Middle frontal gyrus (tissue), 1 donor: ENCODE measurements at regions not wholly inside any gene's neighbourhood (a gene's known extent, or its start where the extent isn't known, plus 50 kb on each side); places are given as distances from the start of the nearest gene placed in this dataset.

Experiments
- DNase-seq: peaks from one replicate; pipeline ENCODE4 v3.0.0-alpha.2; 2015; ENCODE audit warnings: low spot score; ENCODE audit errors: extremely low spot score

DNA sequence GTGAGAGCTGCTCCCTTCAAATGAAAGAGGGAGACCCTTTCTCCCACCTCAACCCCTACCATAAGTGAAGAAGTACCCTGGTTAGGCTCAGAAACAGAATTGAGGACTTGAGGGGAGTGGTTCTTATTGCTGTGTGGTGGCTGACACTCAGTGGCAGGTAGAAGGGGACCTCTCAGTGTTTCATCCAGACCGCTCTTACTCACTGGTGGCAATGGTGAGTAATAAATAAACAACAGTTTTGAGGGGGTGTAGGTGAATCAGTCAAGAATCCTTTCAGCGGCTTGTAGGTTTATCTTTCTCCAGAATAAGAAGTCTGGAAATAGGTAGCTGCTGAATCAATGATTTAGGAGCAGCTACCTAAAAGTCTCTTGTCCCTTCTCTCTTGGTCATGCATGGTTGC is 403.4 kb upstream of the B3GAT1 start:
- no peak for DNase-seq

DNA sequence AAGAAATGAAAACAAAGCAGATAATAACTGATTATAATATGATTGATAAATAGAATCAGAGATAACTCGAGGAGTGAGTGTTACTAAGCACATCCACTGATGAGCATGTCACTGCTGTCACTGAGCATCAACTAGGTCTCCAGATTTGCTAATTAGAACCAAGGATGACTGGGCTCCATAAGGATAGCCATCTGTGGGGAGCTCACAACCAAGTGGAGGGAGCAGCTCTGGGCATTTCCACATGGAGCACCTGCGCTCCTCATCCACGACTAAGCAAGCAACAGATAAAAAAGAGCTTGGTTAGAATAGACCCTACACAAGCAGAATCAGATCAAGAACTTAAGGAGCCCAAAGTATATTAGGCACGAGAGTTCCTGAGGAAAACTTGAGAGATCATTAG is 396.0 kb upstream of the B3GAT1 start:
- no peak for DNase-seq

DNA sequence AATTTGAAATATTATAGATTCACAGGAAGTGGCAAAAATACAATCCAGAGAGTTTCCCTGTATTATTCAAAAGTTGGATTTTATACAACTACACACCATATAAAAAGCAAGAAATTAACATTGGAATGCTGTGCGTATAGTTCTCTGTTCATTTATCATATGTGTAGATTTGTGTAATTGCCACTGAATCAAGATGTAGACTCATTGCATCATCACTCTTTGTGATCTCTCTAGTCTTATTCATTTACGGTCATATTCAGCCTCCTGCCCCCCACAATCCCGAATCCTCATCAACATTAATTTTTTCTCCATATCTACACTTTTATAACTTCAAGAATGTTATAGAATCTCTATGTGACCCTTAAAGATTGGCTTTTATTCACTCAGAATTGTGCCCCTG is 390.6 kb upstream of the B3GAT1 start:
- DNase-seq: no peak

DNA sequence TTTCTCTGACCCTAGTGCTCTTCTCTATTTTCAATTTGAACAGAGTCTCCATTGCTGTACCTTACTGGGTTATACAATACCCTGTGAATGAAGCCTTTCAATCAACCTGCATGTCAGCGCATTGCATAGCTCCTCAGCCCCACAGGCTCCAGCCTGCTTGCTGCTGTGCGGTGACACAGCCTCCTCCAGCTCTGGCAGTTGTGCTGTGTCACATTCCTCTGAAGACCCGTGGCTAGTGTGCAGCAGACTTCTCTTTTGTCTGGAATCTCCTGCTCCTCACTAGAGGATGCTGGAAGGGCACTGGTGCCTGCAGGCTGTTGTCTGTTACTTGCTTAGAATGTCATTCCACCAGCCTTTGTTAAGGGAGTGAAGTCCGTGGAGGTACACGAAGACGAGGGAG is 390.1 kb upstream of the B3GAT1 start:
- DNase-seq: no peak

DNA sequence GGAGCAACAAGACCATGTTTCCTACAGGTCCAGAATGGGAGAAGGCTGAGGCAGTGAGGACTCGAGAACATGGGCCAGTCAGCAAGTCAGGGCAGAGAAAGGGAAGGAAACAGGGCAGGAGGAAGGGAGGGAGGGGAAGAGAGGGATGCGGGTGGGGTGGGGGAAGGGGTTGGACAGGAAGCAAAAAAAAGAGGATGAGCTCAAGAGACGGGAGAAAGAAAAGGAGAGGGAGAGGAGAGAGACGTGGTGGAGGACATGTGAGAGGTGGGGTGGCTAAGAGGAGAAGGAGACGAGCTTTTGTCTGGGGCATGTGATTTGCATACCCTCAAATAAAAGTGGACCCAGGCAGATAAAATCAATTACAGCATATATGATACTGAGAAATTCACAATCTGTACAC is 389.5 kb upstream of the B3GAT1 start:
- no peak for DNase-seq

DNA sequence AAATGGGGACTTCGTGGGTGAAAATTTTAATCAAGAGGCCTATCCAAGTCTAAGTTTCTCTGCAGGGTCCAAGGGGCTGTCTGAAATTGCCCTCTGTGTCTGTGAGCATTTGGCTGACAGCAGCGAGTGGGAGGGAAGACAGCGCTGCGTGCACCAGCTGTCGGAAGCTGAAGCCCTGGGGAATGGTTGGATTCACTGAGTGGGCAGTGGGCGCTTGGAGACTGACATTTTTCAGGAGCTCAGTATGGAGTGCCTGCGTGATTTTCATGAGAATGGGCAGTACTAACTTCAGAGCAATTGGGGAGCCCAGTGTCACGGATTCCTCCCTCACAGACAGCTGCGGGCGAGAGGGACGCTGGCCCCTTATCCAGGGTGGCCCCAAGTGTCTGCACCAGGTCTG is 388.8 kb upstream of the B3GAT1 start:
- DNase-seq: no peak

DNA sequence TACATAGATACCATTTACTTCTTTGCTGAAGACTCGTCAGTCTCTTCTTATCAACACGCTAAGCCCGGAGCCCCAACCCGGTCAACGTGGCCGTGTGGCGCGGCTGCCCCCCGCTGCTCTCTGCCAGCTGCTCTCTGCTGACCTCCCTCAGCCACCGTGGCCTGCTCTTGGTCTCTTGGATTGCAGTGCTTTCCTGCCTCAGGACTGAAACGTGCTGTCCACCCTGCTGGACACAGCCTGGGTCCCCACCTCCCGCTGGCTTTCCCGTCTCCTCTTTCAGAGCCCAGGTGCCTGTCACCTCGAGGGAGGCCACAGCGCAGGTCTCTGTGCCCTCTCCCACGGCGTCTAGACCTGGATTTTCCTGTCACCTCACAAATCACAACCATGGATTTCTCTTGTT is 388.1 kb upstream of the B3GAT1 start:
- DNase-seq: no peak

DNA sequence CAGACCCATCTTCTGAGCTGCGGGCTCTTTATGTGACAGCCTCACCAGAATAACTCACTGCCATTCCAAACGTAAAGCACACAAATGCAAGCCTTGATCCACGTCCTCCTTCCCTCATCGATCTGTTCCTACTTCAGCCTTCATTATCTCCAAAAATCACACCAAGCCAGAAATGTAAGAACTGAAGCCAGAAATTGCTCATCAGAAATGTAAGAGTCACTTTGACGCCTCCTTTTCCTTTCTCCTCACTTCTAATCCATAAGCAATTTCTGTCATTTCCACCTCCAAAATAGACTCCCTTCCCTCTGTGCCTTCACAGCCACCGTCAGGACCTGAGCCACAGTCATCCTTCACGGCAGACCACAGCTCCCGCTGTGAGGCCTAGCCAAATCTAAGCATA is 387.3 kb upstream of the B3GAT1 start:
- no peak for DNase-seq

DNA sequence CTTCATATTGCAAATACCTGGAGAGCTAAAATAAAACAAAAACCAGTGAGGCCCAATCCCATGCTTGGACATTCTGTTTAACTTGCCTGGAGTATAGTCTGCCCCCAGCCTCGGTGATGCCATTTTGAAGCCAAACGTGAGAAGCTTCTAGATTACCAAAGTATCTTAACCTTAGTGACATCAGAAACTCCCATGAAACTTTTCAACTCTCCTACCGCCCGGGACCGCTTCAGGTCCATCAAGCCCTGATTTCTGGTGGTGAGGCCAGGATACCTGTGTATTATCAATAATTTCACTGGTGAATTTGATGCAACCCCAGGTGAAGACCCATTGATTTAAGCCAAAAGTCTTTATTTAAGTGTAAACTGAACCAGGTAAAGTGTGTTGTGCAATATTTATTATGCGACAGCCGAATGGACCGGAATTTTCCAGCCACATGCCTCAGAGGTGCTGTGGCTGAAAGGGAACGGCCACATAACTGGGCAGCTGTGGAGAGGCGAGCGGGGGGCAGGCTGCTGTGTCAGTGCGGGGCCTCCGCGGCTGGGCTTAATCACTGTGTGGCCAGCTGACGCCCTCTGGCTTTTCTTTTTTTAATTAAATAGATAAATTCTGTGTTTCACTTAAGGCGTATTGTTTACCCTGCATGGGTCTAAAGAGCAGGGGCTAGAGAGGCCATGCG is 385.5 kb upstream of the B3GAT1 start:
- no peak for DNase-seq

DNA sequence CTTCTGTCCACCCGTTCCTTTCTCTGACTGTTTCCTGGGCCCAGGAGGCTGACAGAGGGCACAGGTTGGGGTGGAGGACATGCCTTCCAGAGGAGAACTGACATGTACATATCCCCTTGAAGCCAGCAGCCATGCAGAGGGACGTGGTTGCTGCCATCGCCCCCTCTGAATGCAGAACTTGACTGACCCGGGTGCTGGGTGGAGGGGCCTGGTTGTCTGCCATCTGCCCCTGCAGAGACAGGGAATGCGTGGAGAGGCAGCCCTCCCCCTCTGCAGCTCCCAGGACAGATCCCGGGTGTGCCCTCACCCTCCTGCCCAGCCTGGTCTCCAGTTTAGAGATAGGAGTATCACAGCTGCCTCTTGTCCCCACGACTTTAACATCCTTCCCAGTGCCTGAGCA is 383.0 kb upstream of the B3GAT1 start:
- DNase-seq: no peak

DNA sequence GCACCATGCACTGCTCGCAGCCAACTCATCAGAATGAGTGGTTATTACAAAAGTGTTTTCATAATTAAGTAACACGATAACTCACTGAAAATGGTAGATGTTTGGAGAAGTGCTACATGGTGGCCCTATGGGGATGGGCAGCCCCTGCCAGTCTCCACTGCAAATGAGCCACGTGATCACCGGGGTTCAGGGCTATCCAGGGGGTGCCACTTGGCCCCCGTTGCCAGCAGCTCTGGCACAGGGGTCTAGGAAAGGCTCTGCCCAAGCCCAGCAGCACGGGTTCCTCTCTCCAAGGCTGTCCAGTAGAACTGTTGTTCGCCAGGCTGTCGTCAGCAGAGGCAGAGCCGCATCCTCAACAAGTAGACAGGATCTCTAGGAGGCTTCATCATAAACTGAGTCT is 382.1 kb upstream of the B3GAT1 start:
- no peak for DNase-seq

DNA sequence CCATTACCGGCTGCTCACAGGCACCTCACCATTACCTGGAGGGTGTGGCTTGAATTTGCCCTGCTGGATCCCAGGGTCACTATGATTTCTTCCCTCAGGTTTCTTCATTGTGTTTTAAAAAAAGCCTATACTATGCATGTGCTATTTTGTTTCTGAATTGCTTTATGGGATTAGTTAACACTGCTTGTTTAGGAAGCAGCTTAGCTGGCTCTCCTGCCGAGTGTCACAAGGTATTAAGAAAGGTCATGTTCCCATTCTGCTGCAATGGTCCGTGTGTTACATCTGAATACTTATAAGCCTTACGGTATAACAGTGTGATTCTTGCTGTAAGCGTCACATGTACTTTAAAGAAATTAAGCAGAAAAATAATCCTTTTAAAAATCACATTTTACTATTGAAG is 380.6 kb upstream of the B3GAT1 start:
- no peak for DNase-seq

DNA sequence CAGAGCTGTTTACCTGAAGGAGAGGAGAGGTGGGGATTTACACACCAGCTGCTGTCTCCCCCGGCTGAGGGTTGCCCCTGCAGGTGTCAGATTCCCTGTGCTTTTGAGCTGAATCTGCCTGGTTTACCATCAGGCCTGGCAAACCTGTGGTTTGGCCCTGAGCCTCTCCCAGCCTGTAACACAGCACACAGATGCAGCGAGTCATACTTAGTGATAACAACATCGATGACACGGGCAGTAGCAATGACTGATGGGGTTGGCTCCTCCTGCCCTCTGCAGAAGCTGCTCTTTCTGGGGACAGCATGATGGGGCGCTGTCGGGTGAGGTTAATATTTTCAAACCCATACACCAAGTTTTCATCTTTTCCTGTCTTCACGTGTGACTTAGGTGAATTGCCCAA is 380.0 kb upstream of the B3GAT1 start:
- DNase-seq: no peak

DNA sequence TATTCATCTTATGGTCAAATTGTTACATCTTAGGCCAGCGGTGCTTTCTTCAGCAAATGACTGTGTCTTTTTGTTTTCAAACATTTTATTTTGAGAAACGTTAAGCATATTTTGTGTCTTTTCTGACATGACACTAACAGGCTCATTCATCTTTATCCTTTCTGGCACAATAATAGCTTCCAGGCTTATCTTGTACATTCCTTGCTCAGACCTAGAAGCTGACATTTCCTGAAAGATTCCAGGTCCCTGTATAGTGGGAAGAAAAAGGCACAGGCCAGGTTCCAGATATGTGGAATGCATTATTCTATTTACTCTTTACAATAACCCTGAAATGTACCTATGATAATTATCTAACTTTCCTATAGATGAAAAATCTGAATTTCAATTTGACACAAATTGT is 379.1 kb upstream of the B3GAT1 start:
- no peak for DNase-seq

DNA sequence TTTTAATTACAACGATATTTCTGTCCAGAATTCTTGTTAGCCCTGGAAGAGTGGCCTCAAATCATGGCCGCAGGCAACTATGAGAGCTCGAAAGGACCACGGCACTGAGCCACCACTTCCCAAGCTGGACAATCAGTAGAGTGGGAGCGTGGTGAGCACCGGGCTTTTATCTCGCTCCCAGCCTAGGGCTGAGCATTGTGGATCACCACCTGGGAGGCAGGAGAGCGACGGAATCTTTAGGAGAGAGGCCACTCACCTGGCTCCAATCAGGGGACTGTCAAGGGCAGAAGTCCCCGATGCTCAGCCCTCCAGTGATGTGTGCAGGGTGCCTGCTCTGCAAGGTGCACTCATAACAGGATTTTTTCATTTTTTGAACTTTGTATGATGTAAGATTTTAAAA is 377.1 kb upstream of the B3GAT1 start:
- no peak for DNase-seq

DNA sequence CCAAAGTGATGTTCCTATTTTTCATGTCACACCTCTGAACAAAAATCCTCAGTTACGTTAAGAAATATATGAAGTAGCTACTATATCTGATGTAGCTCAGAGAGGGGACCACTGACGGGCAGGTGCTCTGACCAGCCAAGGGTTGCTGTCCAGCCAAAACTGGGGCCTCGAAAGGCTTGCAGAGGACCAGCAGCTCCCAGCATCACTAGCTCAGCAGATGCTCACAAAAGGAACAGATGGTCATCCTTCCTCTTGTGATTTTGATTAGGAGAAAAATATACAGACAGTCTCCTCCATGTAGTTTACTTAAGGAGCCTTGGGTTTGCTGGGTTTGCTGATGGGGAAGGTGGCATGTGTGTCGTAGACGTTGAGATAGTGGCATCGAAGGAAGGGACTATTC is 374.6 kb upstream of the B3GAT1 start:
- DNase-seq: no peak

DNA sequence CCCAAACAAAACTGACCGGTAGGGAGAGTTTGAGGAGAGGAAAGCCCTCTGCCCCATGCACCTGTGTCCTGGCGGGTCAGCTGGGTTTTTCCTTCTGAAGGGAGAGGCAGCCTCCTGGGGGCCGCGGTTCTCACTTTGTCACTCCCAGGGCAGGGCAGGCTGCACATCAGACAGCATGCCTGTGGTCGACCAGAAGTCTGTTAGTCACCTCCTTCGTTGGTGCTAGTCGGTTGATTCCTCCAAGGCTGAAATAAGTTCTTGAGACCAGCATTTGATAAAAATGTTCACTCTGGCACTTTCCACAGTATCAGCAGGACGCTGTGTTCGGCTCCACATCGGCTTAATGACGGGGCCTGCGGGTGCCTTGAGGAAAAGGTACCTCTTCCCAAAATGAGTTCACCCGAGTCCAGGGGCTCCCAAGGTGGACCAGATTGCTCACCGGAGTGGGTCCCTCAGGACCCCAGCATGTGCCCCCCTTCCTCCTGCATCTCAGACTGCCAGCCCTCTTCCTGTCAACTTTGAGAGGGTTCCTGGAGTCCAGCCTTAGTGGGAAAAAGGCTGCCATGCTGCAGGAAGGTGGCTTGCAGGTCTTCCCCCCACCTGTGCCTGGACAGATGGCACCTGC is 373.7 kb upstream of the B3GAT1 start:
- no peak for DNase-seq

DNA sequence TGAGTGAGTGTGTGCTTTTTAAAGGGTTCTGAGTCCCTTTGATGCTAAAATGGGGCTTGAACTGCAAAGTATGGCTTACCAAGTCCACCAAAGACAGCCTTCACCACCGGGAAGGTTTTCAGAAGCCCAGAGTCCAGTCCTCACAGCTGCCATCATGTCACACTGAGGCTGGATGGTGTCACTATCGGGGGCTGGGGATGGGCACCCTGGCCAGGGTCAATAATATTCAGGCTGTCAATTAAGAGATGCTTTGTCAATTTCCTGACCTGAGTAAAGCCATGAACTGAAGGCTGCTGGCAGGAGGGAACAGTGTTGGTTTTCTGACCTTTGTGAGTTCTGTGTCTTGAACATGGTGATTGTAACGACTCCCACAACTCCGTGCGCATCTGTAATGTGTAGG is 373.0 kb upstream of the B3GAT1 start:
- DNase-seq: no peak

DNA sequence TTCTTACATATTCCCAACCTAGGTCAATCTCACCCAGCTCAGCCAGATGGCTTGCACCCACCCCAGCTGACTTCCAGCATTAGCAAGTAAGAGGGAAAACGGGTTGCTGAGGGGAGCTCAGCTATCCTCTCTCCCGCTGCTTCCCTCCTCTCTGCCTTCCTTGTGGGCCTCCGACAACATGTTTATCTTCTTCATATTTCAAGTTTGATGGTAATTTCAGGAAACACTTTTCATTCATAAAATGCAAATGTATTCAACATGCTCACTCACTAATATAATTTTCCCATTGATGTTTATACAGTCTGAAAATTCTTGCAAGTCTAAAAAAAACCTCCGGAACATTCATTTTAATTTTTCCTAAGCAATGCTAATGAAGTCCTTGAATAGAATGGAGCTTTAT is 372.5 kb upstream of the B3GAT1 start:
- DNase-seq: no peak

DNA sequence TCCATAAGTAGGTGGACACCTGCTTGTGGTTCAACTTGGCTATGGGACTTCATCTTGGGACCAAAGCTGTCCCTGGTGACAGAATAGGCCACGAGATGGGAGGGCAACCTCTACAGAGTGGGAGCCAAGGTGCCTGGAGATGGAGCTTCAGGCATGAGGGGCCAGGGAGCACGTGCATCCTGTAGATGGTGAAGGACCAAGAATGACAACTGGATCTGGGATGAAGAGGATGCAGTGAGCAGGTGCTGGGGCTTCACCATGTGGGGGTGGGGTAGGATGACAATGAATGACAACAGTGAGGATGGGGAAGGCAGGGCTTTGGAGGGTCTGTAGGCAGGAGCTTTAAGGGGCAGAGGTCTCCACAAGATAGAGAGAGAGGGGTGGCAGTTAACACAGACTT is 372.0 kb upstream of the B3GAT1 start:
- DNase-seq: no peak

DNA sequence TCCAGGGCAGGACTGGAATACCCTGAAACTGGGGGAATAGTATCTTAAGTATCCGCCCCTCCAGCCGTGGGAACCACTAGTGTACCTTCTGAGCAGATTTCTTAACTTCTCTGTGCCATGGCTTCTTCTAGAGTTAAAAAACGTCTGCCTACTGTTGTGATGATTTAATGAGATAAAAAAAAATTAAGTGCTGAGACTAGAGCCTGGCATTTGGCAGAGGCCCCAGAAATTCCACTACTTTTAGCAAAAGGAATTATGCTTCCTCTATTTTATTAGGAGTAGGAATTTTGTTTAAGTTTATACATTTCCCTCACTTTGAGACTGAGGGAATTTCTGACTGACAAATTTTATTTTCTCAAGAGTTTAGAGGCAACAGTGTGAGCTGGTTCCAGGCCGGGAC is 371.2 kb upstream of the B3GAT1 start:
- DNase-seq: no peak

DNA sequence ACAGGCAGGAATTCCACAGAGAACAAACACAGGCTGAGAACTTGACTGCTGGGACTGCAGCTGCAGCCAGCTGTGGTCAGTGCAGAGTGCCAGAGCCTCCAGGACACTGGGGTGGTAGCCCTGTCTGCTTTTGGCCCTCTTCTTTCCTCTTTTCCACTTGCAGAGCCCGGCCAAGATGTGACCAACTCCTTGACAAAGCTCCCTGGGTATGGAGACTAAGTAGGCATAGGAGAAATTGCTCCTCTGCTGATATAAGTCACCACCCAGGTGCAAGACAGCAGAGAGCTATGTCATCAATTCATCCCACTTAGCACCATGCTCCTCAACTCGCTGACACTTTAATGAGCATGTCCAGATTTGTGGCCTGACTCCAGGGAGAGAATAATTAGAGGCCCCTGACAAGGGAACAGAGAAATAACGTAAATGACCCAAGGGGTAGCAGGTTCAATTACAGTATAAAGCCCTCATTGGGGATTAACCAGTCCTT is 369.4 kb upstream of the B3GAT1 start:
- DNase-seq: no peak

DNA sequence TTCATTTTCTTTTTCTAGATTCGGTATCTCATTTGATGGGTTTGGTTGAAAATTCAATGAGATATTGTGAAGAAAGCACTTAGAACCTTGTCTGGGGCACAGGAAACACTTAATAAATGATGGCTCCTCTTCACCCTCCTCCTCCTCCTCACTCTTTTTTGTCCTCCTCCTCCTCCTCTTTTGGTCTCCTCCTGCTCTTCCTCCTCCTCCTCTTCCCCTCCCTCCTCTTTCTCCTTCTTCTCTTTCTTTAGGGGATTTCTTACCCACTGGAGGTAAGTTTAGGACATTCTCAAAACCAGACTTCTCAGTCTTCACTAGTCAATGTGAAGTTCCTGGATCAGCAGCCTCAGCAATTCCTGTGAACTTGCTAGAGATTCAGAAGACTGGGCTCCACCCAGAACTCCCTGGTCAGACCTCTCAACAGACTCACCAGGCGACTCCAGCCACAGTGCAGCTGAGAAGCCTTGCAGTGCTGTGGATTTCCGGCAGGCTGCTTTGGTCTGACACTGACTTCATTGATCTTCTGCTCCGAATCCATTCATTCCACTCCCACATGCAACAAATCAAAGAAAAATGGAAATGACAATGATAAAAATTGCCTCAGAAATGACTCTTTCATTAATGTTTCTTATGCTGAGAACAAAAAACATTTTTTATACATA is 368.6 kb upstream of the B3GAT1 start:
- no peak for DNase-seq
